ENCODE measurements at regions not wholly inside any gene's neighbourhood (a gene's known extent, or its start where the extent isn't known, plus 50 kb on each side); places are given as distances from the start of the nearest gene placed in this dataset.

GRCh38 chr2:15092181-15092580, 459.7 kb downstream of the LRATD1 start:
- no peaks in the 10 kb centered on the region for H3K4me1 ChIP-seq (ENCODE audit: control insufficient read depth, extremely low read depth, insufficient read depth, low read length)
- H4K20me1 ChIP-seq (ENCODE audit: control insufficient read depth, extremely low read depth, insufficient read depth, low read length): no peaks in the 10 kb centered on the region
- no peak overlapping the region for H3K4me2 ChIP-seq (ENCODE audit: extremely low read depth, insufficient read depth, low read length)
- H3K27ac ChIP-seq (ENCODE audit: insufficient read depth, low read length): no peak overlapping the region
- no peaks in the 10 kb centered on the region for H3K27me3 ChIP-seq (ENCODE audit: control insufficient read depth, insufficient read depth, low read length)
- H2AFZ ChIP-seq (ENCODE audit: low read length): no peak overlapping the region
- H3K4me3 ChIP-seq (replicated peaks in 1 of 4; ENCODE audit: control extremely low read depth in 1 of 4, insufficient read depth in 1 of 4, low read depth in 3 of 4, low read length in 4 of 4): no peak overlapping the region
- TF ChIP-seq CTCF (conservative IDR thresholded peaks at IDR 0.05 in 1 of 2, IDR thresholded peaks at IDR 0.05 in 1 of 2; ENCODE audit: low read depth in 1 of 2, low read length in 2 of 2): no peak
- TF ChIP-seq EZH2 (IDR thresholded peaks at IDR 0.05; ENCODE audit: low read length, missing control alignments): no peak
- DNase-seq (ENCODE audit: low read depth in 2 of 2): peak in 1 of 2 donors; percentile 68
- no peaks in the 10 kb centered on the region for H3K9me3 ChIP-seq (ENCODE audit: control insufficient read depth, insufficient read depth, low read depth, low read length)
- no peaks in the 10 kb centered on the region for H3K79me2 ChIP-seq (ENCODE audit: control insufficient read depth, insufficient read depth, low read length)
- H3K9ac ChIP-seq (ENCODE audit: insufficient read depth, low read length): no peak overlapping the region
- H3K36me3 ChIP-seq (ENCODE audit: control insufficient read depth, insufficient read depth, low read length): no peaks in the 10 kb centered on the region

- Histone ChIP-seq H3K4me1 (ENCODE audit: control insufficient read depth, extremely low read depth, insufficient read depth, low read length) (no peaks in the 10 kb centered on the region), H3K27me3 (ENCODE audit: control insufficient read depth, insufficient read depth, low read length) (no peaks in the 10 kb centered on the region), H4K20me1 (ENCODE audit: control insufficient read depth, extremely low read depth, insufficient read depth, low read length) (no peaks in the 10 kb centered on the region), H3K9ac (ENCODE audit: insufficient read depth, low read length) (no peak overlapping the region), H3K9me3 (ENCODE audit: control insufficient read depth, insufficient read depth, low read depth, low read length) (no peaks in the 10 kb centered on the region), H3K4me2 (ENCODE audit: extremely low read depth, insufficient read depth, low read length) (no peak overlapping the region), H2AFZ (ENCODE audit: low read length) (no peak overlapping the region), H3K4me3 (replicated peaks in 1 of 4; ENCODE audit: control extremely low read depth in 1 of 4, insufficient read depth in 1 of 4, low read depth in 3 of 4, low read length in 4 of 4) (no peak overlapping the region), H3K27ac (ENCODE audit: insufficient read depth, low read length) (no peak overlapping the region), H3K36me3 (ENCODE audit: control insufficient read depth, insufficient read depth, low read length) (no peaks in the 10 kb centered on the region), H3K79me2 (ENCODE audit: control insufficient read depth, insufficient read depth, low read length) (no peaks in the 10 kb centered on the region)
- TF ChIP-seq CTCF (conservative IDR thresholded peaks at IDR 0.05 in 1 of 2, IDR thresholded peaks at IDR 0.05 in 1 of 2; ENCODE audit: low read depth in 1 of 2, low read length in 2 of 2): no peak
- TF ChIP-seq EZH2 (IDR thresholded peaks at IDR 0.05; ENCODE audit: low read length, missing control alignments): no peak
- peak; percentile 47 to 75 for DNase-seq (ENCODE audit: low read depth in 2 of 2)
Observed at GRCh38 chr2:15092691-15093090, 460.2 kb downstream of the LRATD1 start.

GRCh38 chr2:15094161-15094560, 461.6 kb downstream of the LRATD1 start:
- H3K4me2 ChIP-seq (ENCODE audit: extremely low read depth, insufficient read depth, low read length): no peak overlapping the region
- no peak overlapping the region for H3K9ac ChIP-seq (ENCODE audit: insufficient read depth, low read length)
- no peak overlapping the region for H3K27ac ChIP-seq (ENCODE audit: insufficient read depth, low read length)
- no peak for TF ChIP-seq EZH2 (IDR thresholded peaks at IDR 0.05; ENCODE audit: low read length, missing control alignments)
- TF ChIP-seq CTCF (conservative IDR thresholded peaks at IDR 0.05 in 1 of 2, IDR thresholded peaks at IDR 0.05 in 1 of 2; ENCODE audit: low read depth in 1 of 2, low read length in 2 of 2): no peak
- no peak overlapping the region for H3K4me3 ChIP-seq (replicated peaks in 1 of 4; ENCODE audit: control extremely low read depth in 1 of 4, insufficient read depth in 1 of 4, low read depth in 3 of 4, low read length in 4 of 4)
- H3K9me3 ChIP-seq (ENCODE audit: control insufficient read depth, insufficient read depth, low read depth, low read length): no peaks in the 10 kb centered on the region
- H3K4me1 ChIP-seq (ENCODE audit: control insufficient read depth, extremely low read depth, insufficient read depth, low read length): no peaks in the 10 kb centered on the region
- no peaks in the 10 kb centered on the region for H4K20me1 ChIP-seq (ENCODE audit: control insufficient read depth, extremely low read depth, insufficient read depth, low read length)
- H2AFZ ChIP-seq (ENCODE audit: low read length): no peak overlapping the region
- no peak for DNase-seq (ENCODE audit: low read depth in 2 of 2)
- H3K36me3 ChIP-seq (ENCODE audit: control insufficient read depth, insufficient read depth, low read length): no peaks in the 10 kb centered on the region
- H3K79me2 ChIP-seq (ENCODE audit: control insufficient read depth, insufficient read depth, low read length): no peaks in the 10 kb centered on the region
- no peaks in the 10 kb centered on the region for H3K27me3 ChIP-seq (ENCODE audit: control insufficient read depth, insufficient read depth, low read length)
